K562 (cell line): ENCODE measurements at regions not wholly inside any gene's neighbourhood (a gene's known extent, or its start where the extent isn't known, plus 50 kb on each side); places are given as distances from the start of the nearest gene placed in this dataset.

Experiments used
- ATAC-seq: fragments of 200-7000 bp; cut with Tn5 transposase; 3 replicates; pipeline ENCODE4 v1.9.1; 2020; ENCODE audit warnings: moderate library complexity
- BruUV-seq: library from RNA; stranded (reverse); fragments of 400-500 nt; replicated peaks from 2 replicates; lab custom pipeline; 2021; lab: Mats Ljungman, UMichigan
- CTCF ChIA-PET: fragments of 300-600 bp; formaldehyde crosslinking; extraction: SDS; loops from one replicate; lab custom pipeline; 2021; ENCODE audit warnings: low intra/inter-chr PET ratio; lab: Yijun Ruan, JAX
- POLR2A ChIA-PET: fragments of 300-600, 350-650 bp; sonication (Branson Sonifier 250); formaldehyde crosslinking; extraction: SDS; loops from one replicate; lab custom pipeline; 2021; ENCODE audit warnings: antibody characterized with exemption, inconsistent platforms; lab: Yijun Ruan, JAX
- DNase-seq, 4 experiments: peaks; one replicate each; pipeline versions ENCODE4 v3.0.0 to v3.0.0-alpha.2; 2011 to 2018; ENCODE audit warnings: low spot score in 3 of 4, mixed read lengths in 3 of 4; ENCODE audit errors: extremely low read depth in 1 of 4
- FAIRE-seq: peaks from 2 replicates; lab custom pipeline; 2011; peaks lifted over from hg19 to GRCh38; lab: Jason Lieb, UNC
- H2AFZ ChIP-seq: 2 replicates; pipeline ENCODE4 v1.6.0; 2011; ENCODE audit warnings: low read depth, low read length, control low read depth, inconsistent platforms
- H3K27ac ChIP-seq: fragments of 200-600 bp; 3 replicates; pipeline ENCODE4 v1.8.0; 2011; ENCODE audit warnings: low read depth, mild to moderate bottlenecking, control low read depth, inconsistent platforms, low read length, moderate library complexity, mixed read lengths; ENCODE audit errors: extremely low read depth
- H3K27me3 ChIP-seq, 2 experiments: fragments of 300-600 bp in 1 of 2; 2 replicates in 1 of 2; 3 replicates in 1 of 2; pipeline versions ENCODE4 v1.6.0 to v1.8.0; 2011; ENCODE audit warnings: inconsistent platforms in 2 of 2, low read length in 2 of 2, mild to moderate bottlenecking in 1 of 2, mixed read lengths in 1 of 2, moderate library complexity in 1 of 2; ENCODE audit not compliant: control insufficient read depth in 2 of 2, insufficient read depth in 2 of 2
- H3K36me3 ChIP-seq: fragments of 300-600 bp; 3 replicates; pipeline ENCODE4 v1.8.0; 2011; ENCODE audit warnings: mild to moderate bottlenecking, low read length, inconsistent platforms; ENCODE audit not compliant: control insufficient read depth, insufficient read depth
- H3K4me1 ChIP-seq, 2 experiments: fragments of 200-600 bp in 1 of 2; replicated peaks in 1 of 2; 2 replicates in 1 of 2; 3 replicates in 1 of 2; pipeline versions ENCODE4 v1.5.1 to v1.8.0; 2011; ENCODE audit warnings: inconsistent platforms in 2 of 2, low read length in 2 of 2, mild to moderate bottlenecking in 1 of 2, mixed read lengths in 1 of 2, moderate library complexity in 1 of 2; ENCODE audit not compliant: control insufficient read depth in 2 of 2, insufficient read depth in 2 of 2
- H3K4me2 ChIP-seq: 2 replicates; pipeline ENCODE4 v1.6.1; 2011; ENCODE audit warnings: low read length, control low read depth, inconsistent platforms, mixed read lengths; ENCODE audit not compliant: insufficient read depth
- H3K4me3 ChIP-seq: fragments of 200-600 bp; sonication (generic), shearing (Covaris generic); 2 replicates; pipeline ENCODE4 v1.5.1; 2016; ENCODE audit warnings: control low read depth, inconsistent platforms
- H3K79me2 ChIP-seq: fragments of 200-600 bp; 3 replicates; pipeline ENCODE4 v1.8.0; 2011; ENCODE audit warnings: low read length, inconsistent platforms; ENCODE audit not compliant: control insufficient read depth, insufficient read depth
- H3K9ac ChIP-seq, 2 experiments: 2 replicates each; pipeline versions ENCODE4 v1.6.0 to v1.6.1; 2011; ENCODE audit warnings: low read depth in 2 of 2, low read length in 2 of 2, control low read depth in 1 of 2, inconsistent platforms in 1 of 2, mild to moderate bottlenecking in 1 of 2, mixed read lengths in 1 of 2; ENCODE audit not compliant: insufficient read depth in 1 of 2
- H3K9me1 ChIP-seq: one replicate; pipeline ENCODE4 v1.6.0; 2011; ENCODE audit warnings: inconsistent platforms, mild to moderate bottlenecking, low read length, moderate library complexity; ENCODE audit not compliant: control insufficient read depth, insufficient read depth
- H3K9me3 ChIP-seq: replicated peaks from 2 replicates; pipeline ENCODE4 v1.5.1; 2011; ENCODE audit warnings: low read depth, low read length, inconsistent platforms; ENCODE audit not compliant: control insufficient read depth, insufficient read depth
- H4K20me1 ChIP-seq: replicated peaks from 2 replicates; pipeline ENCODE4 v1.6.1; 2011; ENCODE audit warnings: low read length, inconsistent platforms, mixed read lengths; ENCODE audit not compliant: control insufficient read depth, insufficient read depth
- ASH1L ChIP-seq: fragments of 450-650 bp; IDR thresholded peaks from 2 replicates; pipeline ENCODE4 v1.6.1; 2018; ENCODE audit warnings: borderline replicate concordance, mild to moderate bottlenecking, low read depth; ENCODE audit not compliant: partially characterized antibody
- C11orf30 ChIP-seq: fragments of 450-650 bp; IDR thresholded peaks from 2 replicates; pipeline ENCODE4 v1.6.1; 2016; ENCODE audit warnings: low read depth, mild to moderate bottlenecking
- ESRRA ChIP-seq: fragments of 450-650 bp; IDR thresholded peaks from 2 replicates; pipeline ENCODE4 v1.6.1; 2014; ENCODE audit warnings: low read depth, mild to moderate bottlenecking, moderate library complexity, borderline replicate concordance
- MAFF ChIP-seq: IDR thresholded peaks from 2 replicates; pipeline ENCODE4 v1.6.1; 2012; ENCODE audit warnings: low read length, improper control_type of control experiment
- MAFG ChIP-seq: fragments of 450-650 bp; conservative IDR thresholded peaks from 2 replicates; pipeline ENCODE4 v1.6.1; 2016; ENCODE audit warnings: missing genetic modification characterization, missing compliant biosample characterization
- MAFK ChIP-seq: IDR thresholded peaks from 2 replicates; pipeline ENCODE4 v1.6.1; 2011; ENCODE audit warnings: low read length, improper control_type of control experiment
- MCM3 ChIP-seq: fragments of 450-650 bp; IDR thresholded peaks from 2 replicates; pipeline ENCODE4 v1.6.1; 2016
- PRMT5 ChIP-seq: sonication (generic); formaldehyde crosslinking; IDR thresholded peaks from 2 replicates; pipeline ENCODE4 v1.5.0; 2020; ENCODE audit warnings: missing genetic modification reagents
- RBM25 ChIP-seq: fragments of 200-400 bp; formaldehyde crosslinking; IDR thresholded peaks from 2 replicates; pipeline ENCODE4 v1.6.1; 2018; ENCODE audit warnings: low read length, low read depth, moderate library complexity; ENCODE audit not compliant: severe bottlenecking
- ZNF316 ChIP-seq: fragments of 450-650 bp; IDR thresholded peaks from 2 replicates; pipeline ENCODE4 v1.6.1; 2016
- WGBS: fragments of 100-300 bp; shearing (Covaris generic); methylation state at CpG from one replicate; pipeline ENCODE4 v1.1.6; 2016; ENCODE audit warnings: low coverage, mixed read lengths; ENCODE audit not compliant: insufficient coverage; ENCODE audit errors: missing lambda C conversion rate; 5-methylcytosine and 5-hydroxymethylcytosine counted together
- in situ Hi-C: fragments of 300-500 bp; cut with MboI; formaldehyde crosslinking; loops from 4 replicates; pipeline ENCODE4 v1.15.0; 2018; ENCODE audit warnings: inconsistent platforms, mixed read lengths
- intact Hi-C: fragments of 100-400 bp; cut with micrococcal nuclease; formaldehyde crosslinking; loops from 2 replicates; pipeline ENCODE4 v1.14.2; 2022

DNA sequence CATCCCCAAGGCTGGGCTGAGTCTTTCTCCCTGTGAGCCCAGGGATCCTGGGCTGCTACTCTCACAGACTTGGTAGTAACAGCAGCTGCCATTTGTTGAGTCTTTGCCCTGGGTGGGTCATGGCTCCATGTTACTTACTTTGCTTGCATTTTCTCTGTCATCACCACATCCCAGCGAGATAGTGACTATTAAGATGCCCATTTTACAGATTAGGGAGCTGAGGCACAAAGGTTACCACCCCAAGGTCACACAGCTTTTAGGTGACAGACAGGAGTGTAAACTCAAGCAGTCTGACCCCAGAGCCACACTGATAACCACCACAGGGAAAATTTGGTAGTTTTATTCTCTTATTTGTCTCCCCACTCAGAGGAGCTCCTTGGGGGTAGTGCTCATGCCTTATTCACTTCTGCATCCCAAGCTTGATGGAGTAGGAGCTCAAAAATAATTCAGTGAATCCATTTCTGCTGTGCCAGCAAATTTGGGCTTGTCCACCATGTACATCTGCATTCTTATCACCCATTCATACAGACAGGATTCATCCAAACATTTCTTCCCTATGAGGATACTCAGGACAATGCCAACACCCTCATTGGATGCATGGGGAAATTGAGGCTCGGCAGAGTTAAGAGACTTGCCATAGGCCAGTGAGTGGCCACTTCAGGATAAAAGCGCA lies 263.2 kb downstream of the CBLN1 start:
- intact Hi-C loops = no loop called here
- H2AFZ ChIP-seq = no peak overlapping the region
- no peak overlapping the region for H3K4me2 ChIP-seq
- H3K4me1 ChIP-seq = no peaks in the 10 kb centered on the region
- DNase-seq (no peak), ATAC-seq (no peak), FAIRE-seq (no peak)
- H3K79me2 ChIP-seq = no peaks in the 10 kb centered on the region
- 0% methylated on average over 3 of the region's 3 CpGs for WGBS
- no peaks in the 10 kb centered on the region for H3K36me3 ChIP-seq
- H3K27ac ChIP-seq = no peak overlapping the region
- H4K20me1 ChIP-seq = no peaks in the 10 kb centered on the region; the same call in 1 of the 2 replicates
- CTCF ChIA-PET = no interaction called here
- no TSS peak for BruUV-seq
- H3K9ac ChIP-seq = no peak overlapping the region
- H3K4me3 ChIP-seq = no peak overlapping the region
- TF ChIP-seq ESRRA (peak; percentile 96), MAFF (peak; percentile 64), MAFG (tag) (peak; percentile 47; the same call in 1 of the 2 replicates), MAFK (peak; percentile 49; the same call in 1 of the 2 replicates), ASH1L (no peak), PRMT5 (no peak), ZNF316 (peak; percentile 50; the same call in 1 of the 2 replicates), RBM25 (peak; percentile 62), C11orf30 (peak; percentile 26; the same call in 1 of the 2 replicates), MCM3 (no peak)
- POLR2A ChIA-PET = no interaction called here
- H3K27me3 ChIP-seq = peaks cover 0 to 16% of the 10 kb centered on the region in 2 experiments; a peak in 1 of 5 replicates
- in situ Hi-C loops = no loop called here
- H3K9me3 ChIP-seq = no peaks in the 10 kb centered on the region
- H3K9me1 ChIP-seq = no peaks in the 10 kb centered on the region
